NT2/D1 (cell line): ENCODE measurements at regions not wholly inside any gene's neighbourhood (a gene's known extent, or its start where the extent isn't known, plus 50 kb on each side); places are given as distances from the start of the nearest gene placed in this dataset.

ENCODE experiments used
- SUZ12 ChIP-seq: IDR thresholded peaks from 2 replicates; pipeline ENCODE4 v1.6.1; 2011; ENCODE audit not compliant: insufficient read length, insufficient read depth; ENCODE audit errors: extremely low read depth
- YY1 ChIP-seq: IDR thresholded peaks from 2 replicates; pipeline ENCODE4 v1.6.1; 2011; ENCODE audit not compliant: insufficient read length, insufficient read depth
- ZNF274 ChIP-seq: IDR thresholded peaks from 2 replicates; pipeline ENCODE4 v1.6.1; 2011; ENCODE audit warnings: mild to moderate bottlenecking, low read depth, low read length

GRCh38 chr10:84824525-84824924 lies 496.1 kb downstream of the CCSER2 start:
- TF ChIP-seq SUZ12, result no peak
- no peak for TF ChIP-seq YY1
- no peak for TF ChIP-seq ZNF274
